Stimulated activated effector memory CD8-positive, alpha-beta T cell treated with anti-CD3 and anti-CD28 coated beads, Interleukin-12 subunit alpha, Interleukin-12 subunit beta, amount 100 ng/mL, for 72 hours (primary cell): ENCODE measurements at regions not wholly inside any gene's neighbourhood (a gene's known extent, or its start where the extent isn't known, plus 50 kb on each side); places are given as distances from the start of the nearest gene placed in this dataset.

Experiments used
- ATAC-seq: fragments of 150-1000 bp; cut with Tn5 transposase; 2 replicates; pipeline ENCODE4 v1.10.0; 2021
- DNase-seq, 2 donors: peaks; one replicate each; pipeline ENCODE4 v3.0.0; 2021 to 2022; ENCODE audit warnings: low spot score in 2 of 2
- H3K27ac Mint-ChIP-seq: one replicate; pipeline ENCODE4 v1.8.0; 2022; ENCODE audit warnings: mild to moderate bottlenecking, mixed read lengths
- H3K36me3 Mint-ChIP-seq: one replicate; pipeline ENCODE4 v1.8.0; 2022; ENCODE audit warnings: mild to moderate bottlenecking, mixed read lengths
- H3K4me1 Mint-ChIP-seq: one replicate; pipeline ENCODE4 v1.8.0; 2022; ENCODE audit warnings: mixed read lengths
- H3K4me3 Mint-ChIP-seq: one replicate; pipeline ENCODE4 v1.8.0; 2022; ENCODE audit warnings: mild to moderate bottlenecking, mixed read lengths
- H3K9me3 Mint-ChIP-seq: one replicate; pipeline ENCODE4 v1.8.0; 2022; ENCODE audit warnings: mixed read lengths

- DNase-seq (no peak), ATAC-seq (no peak)
- Mint-ChIP-seq H3K27ac (no peak overlapping the region), H3K9me3 (no peaks in the 10 kb centered on the region), H3K4me3 (no peak overlapping the region), H3K4me1 (no peaks in the 10 kb centered on the region), H3K36me3 (no peaks in the 10 kb centered on the region)
Measured at GRCh38 chr3:178406206-178406605, 130.0 kb upstream of the KCNMB2 start.

- H3K4me1 Mint-ChIP-seq, result no peaks in the 10 kb centered on the region
- H3K36me3 Mint-ChIP-seq, result no peaks in the 10 kb centered on the region
- H3K4me3 Mint-ChIP-seq, result no peak overlapping the region
- DNase-seq (no peak), ATAC-seq (no peak)
- H3K9me3 Mint-ChIP-seq, result no peaks in the 10 kb centered on the region
- no peak overlapping the region for H3K27ac Mint-ChIP-seq
Measured at GRCh38 chr3:178415384-178415783, 120.9 kb upstream of the KCNMB2 start.

- DNase-seq (no peak), ATAC-seq (no peak)
- Mint-ChIP-seq H3K4me1 (no peaks in the 10 kb centered on the region), H3K4me3 (no peak overlapping the region), H3K9me3 (no peaks in the 10 kb centered on the region), H3K36me3 (no peaks in the 10 kb centered on the region), H3K27ac (no peak overlapping the region)
Measured at GRCh38 chr3:178417736-178418135, 118.5 kb upstream of the KCNMB2 start.

- no peaks in the 10 kb centered on the region for H3K9me3 Mint-ChIP-seq
- no peaks in the 10 kb centered on the region for H3K36me3 Mint-ChIP-seq
- no peak overlapping the region for H3K27ac Mint-ChIP-seq
- no peak for DNase-seq
- H3K4me1 Mint-ChIP-seq, result no peaks in the 10 kb centered on the region
- peak; percentile 76 for ATAC-seq
- H3K4me3 Mint-ChIP-seq, result no peak overlapping the region
Measured at GRCh38 chr3:178419071-178419470, 117.2 kb upstream of the KCNMB2 start.

GRCh38 chr3:178420033-178420432, 116.2 kb upstream of the KCNMB2 start:
- Mint-ChIP-seq H3K27ac (no peak overlapping the region), H3K9me3 (no peaks in the 10 kb centered on the region), H3K4me3 (no peak overlapping the region), H3K36me3 (no peaks in the 10 kb centered on the region), H3K4me1 (no peaks in the 10 kb centered on the region)
- ATAC-seq (peak; percentile 81), DNase-seq (no peak)

GRCh38 chr3:178421069-178421468, 115.2 kb upstream of the KCNMB2 start:
- no peaks in the 10 kb centered on the region for H3K9me3 Mint-ChIP-seq
- H3K36me3 Mint-ChIP-seq, result no peaks in the 10 kb centered on the region
- DNase-seq, result no peak
- no peak overlapping the region for H3K27ac Mint-ChIP-seq
- ATAC-seq, result no peak
- no peak overlapping the region for H3K4me3 Mint-ChIP-seq
- no peaks in the 10 kb centered on the region for H3K4me1 Mint-ChIP-seq

GRCh38 chr3:178422406-178422805, 113.8 kb upstream of the KCNMB2 start:
- H3K4me1 Mint-ChIP-seq, result no peaks in the 10 kb centered on the region
- no peak overlapping the region for H3K4me3 Mint-ChIP-seq
- H3K36me3 Mint-ChIP-seq, result no peaks in the 10 kb centered on the region
- DNase-seq (no peak), ATAC-seq (no peak)
- H3K9me3 Mint-ChIP-seq, result no peaks in the 10 kb centered on the region
- no peak overlapping the region for H3K27ac Mint-ChIP-seq

GRCh38 chr3:178428037-178428436, 108.2 kb upstream of the KCNMB2 start:
- Mint-ChIP-seq H3K4me3 (no peak overlapping the region), H3K27ac (no peak overlapping the region), H3K4me1 (no peaks in the 10 kb centered on the region), H3K9me3 (no peaks in the 10 kb centered on the region), H3K36me3 (no peaks in the 10 kb centered on the region)
- DNase-seq (no peak), ATAC-seq (no peak)

GRCh38 chr3:178434206-178434805, 101.9 kb upstream of the KCNMB2 start:
- H3K4me1 Mint-ChIP-seq, result no peaks in the 10 kb centered on the region
- no peak for ATAC-seq

GRCh38 chr3:178435575-178435974, 100.7 kb upstream of the KCNMB2 start:
- no peak overlapping the region for H3K27ac Mint-ChIP-seq
- no peaks in the 10 kb centered on the region for H3K36me3 Mint-ChIP-seq
- H3K4me1 Mint-ChIP-seq, result no peaks in the 10 kb centered on the region
- no peak overlapping the region for H3K4me3 Mint-ChIP-seq
- DNase-seq (no peak), ATAC-seq (peak; percentile 21)
- H3K9me3 Mint-ChIP-seq, result no peaks in the 10 kb centered on the region

More at GRCh38 chr3:178434206-178434805, 101.9 kb upstream of the KCNMB2 start:
- H3K36me3 Mint-ChIP-seq, result no peaks in the 10 kb centered on the region
- DNase-seq, result no peak
- H3K27ac Mint-ChIP-seq, result no peak overlapping the region
- no peaks in the 10 kb centered on the region for H3K9me3 Mint-ChIP-seq
- no peak overlapping the region for H3K4me3 Mint-ChIP-seq

- Mint-ChIP-seq H3K4me3 (no peak overlapping the region), H3K4me1 (no peaks in the 10 kb centered on the region), H3K9me3 (no peaks in the 10 kb centered on the region), H3K36me3 (no peaks in the 10 kb centered on the region), H3K27ac (no peak overlapping the region)
- DNase-seq (no peak), ATAC-seq (no peak)
Measured at GRCh38 chr3:178436773-178437172, 99.5 kb upstream of the KCNMB2 start.

- no peak for ATAC-seq
- H3K9me3 Mint-ChIP-seq, result no peaks in the 10 kb centered on the region
- H3K4me3 Mint-ChIP-seq, result no peak overlapping the region
- H3K27ac Mint-ChIP-seq, result no peak overlapping the region
- no peaks in the 10 kb centered on the region for H3K36me3 Mint-ChIP-seq
- no peaks in the 10 kb centered on the region for H3K4me1 Mint-ChIP-seq
- DNase-seq, result no peak
Measured at GRCh38 chr3:178437236-178437635, 99.0 kb upstream of the KCNMB2 start.

GRCh38 chr3:178439504-178439903, 96.7 kb upstream of the KCNMB2 start:
- H3K36me3 Mint-ChIP-seq, result no peaks in the 10 kb centered on the region
- H3K9me3 Mint-ChIP-seq, result no peaks in the 10 kb centered on the region
- ATAC-seq (no peak), DNase-seq (no peak)
- no peak overlapping the region for H3K4me3 Mint-ChIP-seq
- no peak overlapping the region for H3K27ac Mint-ChIP-seq
- H3K4me1 Mint-ChIP-seq, result no peaks in the 10 kb centered on the region

- no peaks in the 10 kb centered on the region for H3K4me1 Mint-ChIP-seq
- H3K4me3 Mint-ChIP-seq, result no peak overlapping the region
- no peaks in the 10 kb centered on the region for H3K36me3 Mint-ChIP-seq
- no peak overlapping the region for H3K27ac Mint-ChIP-seq
- no peak for ATAC-seq
- DNase-seq, result no peak
- H3K9me3 Mint-ChIP-seq, result no peaks in the 10 kb centered on the region
Measured at GRCh38 chr3:178440043-178440442, 96.2 kb upstream of the KCNMB2 start.

- no peaks in the 10 kb centered on the region for H3K9me3 Mint-ChIP-seq
- ATAC-seq, result no peak
- no peaks in the 10 kb centered on the region for H3K36me3 Mint-ChIP-seq
- no peaks in the 10 kb centered on the region for H3K4me1 Mint-ChIP-seq
- H3K4me3 Mint-ChIP-seq, result no peak overlapping the region
- no peak for DNase-seq
- no peak overlapping the region for H3K27ac Mint-ChIP-seq
Measured at GRCh38 chr3:178443634-178444033, 92.6 kb upstream of the KCNMB2 start.

GRCh38 chr3:178445139-178445538, 91.1 kb upstream of the KCNMB2 start:
- H3K4me3 Mint-ChIP-seq, result no peak overlapping the region
- H3K9me3 Mint-ChIP-seq, result no peaks in the 10 kb centered on the region
- DNase-seq, result no peak
- H3K27ac Mint-ChIP-seq, result no peak overlapping the region
- ATAC-seq, result no peak
- H3K4me1 Mint-ChIP-seq, result no peaks in the 10 kb centered on the region
- H3K36me3 Mint-ChIP-seq, result no peaks in the 10 kb centered on the region

GRCh38 chr3:178446059-178446458, 90.2 kb upstream of the KCNMB2 start:
- H3K36me3 Mint-ChIP-seq, result no peaks in the 10 kb centered on the region
- H3K9me3 Mint-ChIP-seq, result no peaks in the 10 kb centered on the region
- no peak overlapping the region for H3K4me3 Mint-ChIP-seq

More at GRCh38 chr3:178446059-178446458, 90.2 kb upstream of the KCNMB2 start:
- no peak for ATAC-seq
- no peak for DNase-seq
- Mint-ChIP-seq H3K27ac (no peak overlapping the region), H3K4me1 (no peaks in the 10 kb centered on the region)
